GM23338 (cell line): ENCODE measurements at regions not wholly inside any gene's neighbourhood (a gene's known extent, or its start where the extent isn't known, plus 50 kb on each side); places are given as distances from the start of the nearest gene placed in this dataset.
"Not testable (repeated sequence)": the region's sequence is repeated elsewhere in the genome, so short reads cannot be mapped to it uniquely, and the experiment has no call there.

ENCODE experiments used
- CTCF ChIP-seq, 2 experiments: fragments of 200-600 bp in 1 of 2; sonication (generic) in 1 of 2; conservative IDR thresholded peaks; 2 replicates each; pipeline versions ENCODE4 v1.5.1 to v1.6.1; 2016 to 2017; ENCODE audit warnings: antibody characterized with exemption in 2 of 2, low read depth in 2 of 2, mild to moderate bottlenecking in 2 of 2, moderate library complexity in 1 of 2
- EZH2 ChIP-seq: fragments of 200-600 bp; sonication (generic); IDR thresholded peaks from one replicate; pipeline ENCODE4 v1.8.0; 2017; ENCODE audit warnings: antibody characterized with exemption, mild to moderate bottlenecking, low read depth; ENCODE audit not compliant: unreplicated experiment
- EZH2phosphoT487 ChIP-seq: fragments of 200-600 bp; sonication (generic); IDR thresholded peaks from one replicate; pipeline ENCODE4 v1.8.1; 2018; ENCODE audit warnings: antibody characterized with exemption; ENCODE audit not compliant: unreplicated experiment
- POLR2AphosphoS5 ChIP-seq: IDR thresholded peaks from 2 replicates; pipeline ENCODE4 v1.6.1; 2016; ENCODE audit warnings: antibody characterized with exemption, low read depth
- REST ChIP-seq: IDR thresholded peaks from one replicate; pipeline ENCODE4 v1.6.1; 2018; ENCODE audit warnings: antibody characterized with exemption; ENCODE audit not compliant: unreplicated experiment

DNA sequence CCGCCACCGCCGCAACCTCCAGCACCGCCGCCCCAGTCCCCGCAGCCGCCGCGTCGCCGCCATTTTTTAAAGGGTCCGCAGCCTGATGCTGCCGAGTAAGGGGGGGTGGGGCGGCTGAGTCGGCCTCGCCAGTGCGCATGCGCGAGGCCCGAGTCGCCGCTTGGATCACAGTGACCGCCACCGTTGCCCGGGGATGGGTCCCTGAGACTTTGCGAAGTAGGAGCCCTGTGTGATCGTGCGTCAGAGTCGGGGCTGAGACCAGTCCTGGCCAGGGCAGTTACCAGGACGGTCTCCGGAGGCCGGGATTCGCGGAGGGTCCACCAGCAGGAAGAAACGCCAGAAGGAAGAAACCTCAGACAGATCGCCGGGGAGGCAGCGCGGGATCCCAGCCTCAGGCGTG is 1421.7 kb upstream of the PCDH10 start:
- TF ChIP-seq REST; EZH2; CTCF (conservative IDR thresholded peaks at IDR 0.05; ENCODE audit: low read depth in 2 of 2); POLR2AphosphoS5; EZH2phosphoT487: not testable (repeated sequence)
